OCI-LY1 (cell line): ENCODE measurements at regions not wholly inside any gene's neighbourhood (a gene's known extent, or its start where the extent isn't known, plus 50 kb on each side); places are given as distances from the start of the nearest gene placed in this dataset.

Source experiments
- H2AFZ ChIP-seq: fragments of 200-600 bp; sonication (generic), shearing (Covaris generic); 2 replicates; pipeline ENCODE4 v1.6.0; 2014; ENCODE audit warnings: antibody characterized with exemption, mild to moderate bottlenecking, low read length
- H3F3A ChIP-seq: fragments of 200-600 bp; sonication (generic), shearing (Covaris generic); 2 replicates; pipeline ENCODE4 v1.6.0; 2014; ENCODE audit warnings: mild to moderate bottlenecking, antibody characterized with exemption, low read length, moderate library complexity; ENCODE audit not compliant: insufficient read depth
- H3K27ac ChIP-seq: fragments of 200-600 bp; sonication (generic); 2 replicates; pipeline ENCODE4 v1.5.1; 2014; ENCODE audit warnings: low read length, mixed run types, mild to moderate bottlenecking, low read depth; ENCODE audit not compliant: poor library complexity, severe bottlenecking
- H3K27me3 ChIP-seq: fragments of 200-600 bp; sonication (generic); 2 replicates; pipeline ENCODE4 v1.6.0; 2014; ENCODE audit warnings: antibody characterized with exemption, mild to moderate bottlenecking, low read length, moderate library complexity; ENCODE audit not compliant: insufficient read depth
- H3K36me3 ChIP-seq: fragments of 200-600 bp; sonication (generic); 2 replicates; pipeline ENCODE4 v1.6.1; 2014; ENCODE audit warnings: mild to moderate bottlenecking, antibody characterized with exemption, low read length, moderate library complexity, mixed read lengths; ENCODE audit not compliant: insufficient read depth
- H3K4me1 ChIP-seq: fragments of 200-600 bp; sonication (generic); 2 replicates; pipeline ENCODE4 v1.5.1; 2014; ENCODE audit warnings: mild to moderate bottlenecking, low read length, moderate library complexity; ENCODE audit not compliant: insufficient read depth, severe bottlenecking
- H3K4me2 ChIP-seq: fragments of 200-600 bp; sonication (generic), shearing (Covaris generic); 2 replicates; pipeline ENCODE4 v1.6.1; 2014; ENCODE audit warnings: low read length
- H3K4me3 ChIP-seq: fragments of 200-600 bp; sonication (generic); 2 replicates; pipeline ENCODE4 v1.5.1; 2014; ENCODE audit warnings: low read length, low read depth, mild to moderate bottlenecking, mixed read lengths; ENCODE audit not compliant: poor library complexity, severe bottlenecking
- H3K79me2 ChIP-seq: fragments of 200-600 bp; shearing (Covaris generic); 2 replicates; pipeline ENCODE4 v1.6.1; 2016; ENCODE audit warnings: mixed run types, low read length, mixed read lengths; ENCODE audit not compliant: insufficient read depth
- H3K9ac ChIP-seq: fragments of 200-600 bp; sonication (generic), shearing (Covaris generic); 2 replicates; pipeline ENCODE4 v1.6.1; 2014; ENCODE audit warnings: mild to moderate bottlenecking, low read length, mixed read lengths
- H3K9me2 ChIP-seq: fragments of 200-600 bp; sonication (generic), shearing (Covaris generic); 2 replicates; pipeline ENCODE4 v1.6.1; 2014; ENCODE audit warnings: low read depth, mild to moderate bottlenecking, low read length, mixed read lengths
- H3K9me3 ChIP-seq: fragments of 200-600 bp; shearing (Covaris generic); 2 replicates; pipeline ENCODE4 v1.6.1; 2014; ENCODE audit warnings: low read length, mixed read lengths
- H4K20me1 ChIP-seq: fragments of 200-600 bp; sonication (generic), shearing (Covaris generic); 2 replicates; pipeline ENCODE4 v1.6.0; 2016; ENCODE audit warnings: mild to moderate bottlenecking, low read length; ENCODE audit not compliant: insufficient read depth
- CTCF ChIP-seq: fragments of 200-600 bp; sonication (generic), shearing (Covaris generic); IDR thresholded peaks from 2 replicates; pipeline ENCODE4 v1.5.1; 2017; ENCODE audit warnings: mild to moderate bottlenecking, antibody characterized with exemption, low read length, moderate library complexity, mixed read lengths
- EZH2 ChIP-seq: fragments of 200-600 bp; sonication (generic), shearing (Covaris generic); IDR thresholded peaks from 2 replicates; pipeline ENCODE4 v1.8.0; 2017; ENCODE audit warnings: borderline replicate concordance, mixed run types, mild to moderate bottlenecking, antibody characterized with exemption, low read length, moderate library complexity, mixed read lengths

GRCh38 chr2:67108231-67108630 lies 288.9 kb upstream of the ETAA1 start:
- H3K36me3 ChIP-seq = no peaks in the 10 kb centered on the region
- no peaks in the 10 kb centered on the region for H3K79me2 ChIP-seq
- no peaks in the 10 kb centered on the region for H3F3A ChIP-seq
- TF ChIP-seq CTCF (no peak), EZH2 (no peak)
- 0 out of 2 replicates have a peak, but pooled peaks cover 2% of the 10 kb centered on the region for H3K9me3 ChIP-seq
- H3K4me1 ChIP-seq = no peaks in the 10 kb centered on the region
- H2AFZ ChIP-seq = no peak overlapping the region
- no peaks in the 10 kb centered on the region for H3K27me3 ChIP-seq
- H3K9ac ChIP-seq = no peak overlapping the region
- H3K9me2 ChIP-seq = no peaks in the 10 kb centered on the region
- H3K4me3 ChIP-seq = no peak overlapping the region
- H4K20me1 ChIP-seq = no peaks in the 10 kb centered on the region
- H3K4me2 ChIP-seq = no peak overlapping the region
- H3K27ac ChIP-seq = no peak overlapping the region

GRCh38 chr2:67124531-67124930 lies 272.6 kb upstream of the ETAA1 start:
- no peaks in the 10 kb centered on the region for H3K27me3 ChIP-seq
- no peak overlapping the region for H2AFZ ChIP-seq
- H3K4me1 ChIP-seq = no peaks in the 10 kb centered on the region
- H3K4me3 ChIP-seq = no peak overlapping the region
- no peak overlapping the region for H3K27ac ChIP-seq
- H3K79me2 ChIP-seq = no peaks in the 10 kb centered on the region
- no peak overlapping the region for H3K9ac ChIP-seq
- no peak overlapping the region for H3K4me2 ChIP-seq
- H3K36me3 ChIP-seq = no peaks in the 10 kb centered on the region
- H4K20me1 ChIP-seq = no peaks in the 10 kb centered on the region
- TF ChIP-seq EZH2 (no peak), CTCF (no peak)
- no peaks in the 10 kb centered on the region for H3K9me3 ChIP-seq
- H3K9me2 ChIP-seq = no peaks in the 10 kb centered on the region
- H3F3A ChIP-seq = no peaks in the 10 kb centered on the region

- no peak overlapping the region for H3K4me2 ChIP-seq
- no peak overlapping the region for H3K4me3 ChIP-seq
- H3F3A ChIP-seq = no peaks in the 10 kb centered on the region
- H3K27ac ChIP-seq = no peak overlapping the region
- no peaks in the 10 kb centered on the region for H3K9me2 ChIP-seq
- H3K79me2 ChIP-seq = no peaks in the 10 kb centered on the region
- TF ChIP-seq EZH2 = no peak
- TF ChIP-seq CTCF = no peak
- no peak overlapping the region for H3K9ac ChIP-seq
- H4K20me1 ChIP-seq = no peaks in the 10 kb centered on the region
- no peaks in the 10 kb centered on the region for H3K36me3 ChIP-seq
- no peaks in the 10 kb centered on the region for H3K4me1 ChIP-seq
- H3K27me3 ChIP-seq = no peaks in the 10 kb centered on the region
- no peak overlapping the region for H2AFZ ChIP-seq
- no peaks in the 10 kb centered on the region for H3K9me3 ChIP-seq
These were observed 266.4 kb upstream of the ETAA1 start for GRCh38 chr2:67130531-67131256.
